WTC11 (cell line): ENCODE measurements at regions not wholly inside any gene's neighbourhood (a gene's known extent, or its start where the extent isn't known, plus 50 kb on each side); places are given as distances from the start of the nearest gene placed in this dataset.

Source experiments
- ATAC-seq: fragments of 200-7000 bp; cut with Tn5 transposase; 2 replicates; pipeline ENCODE4 v1.10.0; 2021; ENCODE audit warnings: mild to moderate bottlenecking, moderate library complexity
- CTCF ChIA-PET: fragments of 300-600 bp; sonication (Branson Sonifier 250); formaldehyde crosslinking; loops from one replicate; lab custom pipeline; 2021; ENCODE audit warnings: antibody characterized with exemption; lab: Charles Lee
- POLR2A ChIA-PET: fragments of 350-600 bp; sonication (Branson Sonifier 250); formaldehyde crosslinking; loops from one replicate; lab custom pipeline; 2021; ENCODE audit warnings: antibody characterized with exemption; lab: Charles Lee
- DNase-seq: peaks from one replicate; pipeline ENCODE4 v3.0.0; 2021; ENCODE audit warnings: low spot score
- H3K27ac Mint-ChIP-seq: 2 replicates; pipeline ENCODE4 v1.8.0; 2021; ENCODE audit warnings: mixed read lengths
- H3K27me3 Mint-ChIP-seq: 2 replicates; pipeline ENCODE4 v1.8.0; 2021; ENCODE audit warnings: low read depth, mild to moderate bottlenecking, moderate library complexity, mixed read lengths
- H3K36me3 Mint-ChIP-seq: 2 replicates; pipeline ENCODE4 v1.8.0; 2021; ENCODE audit warnings: mixed read lengths
- H3K4me1 Mint-ChIP-seq: 2 replicates; pipeline ENCODE4 v1.8.0; 2022; ENCODE audit warnings: mixed read lengths
- H3K4me3 Mint-ChIP-seq: 2 replicates; pipeline ENCODE4 v1.8.0; 2021; ENCODE audit warnings: mild to moderate bottlenecking, moderate library complexity, mixed read lengths
- H3K9me3 Mint-ChIP-seq: 2 replicates; pipeline ENCODE4 v1.8.0; 2021; ENCODE audit warnings: mixed read lengths
- ETV6 ChIP-seq: sonication (generic); formaldehyde crosslinking; IDR thresholded peaks from 2 replicates; pipeline ENCODE4 v1.8.1; 2022; ENCODE audit warnings: mild to moderate bottlenecking, missing genetic modification reagents
- GABPB1 ChIP-seq: sonication (generic); formaldehyde crosslinking; IDR thresholded peaks from 2 replicates; pipeline ENCODE4 v1.8.1; 2023; ENCODE audit warnings: mild to moderate bottlenecking, missing genetic modification reagents
- GTF2I ChIP-seq: fragments of 250-450 bp; sonication (Bioruptor Pico); conservative IDR thresholded peaks from 2 replicates; pipeline ENCODE4 v1.4.0; 2021; ENCODE audit warnings: mild to moderate bottlenecking
- HMGA2 ChIP-seq: fragments of 250-450 bp; sonication (Bioruptor Pico); IDR thresholded peaks from 2 replicates; pipeline ENCODE4 v1.4.0; 2021; ENCODE audit warnings: mild to moderate bottlenecking, moderate library complexity
- KAT7 ChIP-seq: sonication (generic); formaldehyde crosslinking; IDR thresholded peaks from 2 replicates; pipeline ENCODE4 v1.8.1; 2023; ENCODE audit warnings: missing genetic modification reagents, mild to moderate bottlenecking, borderline replicate concordance
- TCF7 ChIP-seq: sonication (generic); formaldehyde crosslinking; IDR thresholded peaks from 2 replicates; pipeline ENCODE4 v1.8.0; 2022; ENCODE audit warnings: mild to moderate bottlenecking, low read depth, missing genetic modification reagents, moderate library complexity
- TEAD1 ChIP-seq: sonication (generic); formaldehyde crosslinking; IDR thresholded peaks from 2 replicates; pipeline ENCODE4 v1.8.0; 2022; ENCODE audit warnings: mild to moderate bottlenecking, missing genetic modification reagents
- ZNF121 ChIP-seq: sonication (generic); formaldehyde crosslinking; IDR thresholded peaks from 2 replicates; pipeline ENCODE4 v1.8.0; 2023; ENCODE audit warnings: missing genetic modification reagents
- ZNF263 ChIP-seq: sonication (generic); formaldehyde crosslinking; IDR thresholded peaks from 2 replicates; pipeline ENCODE4 v1.8.1; 2022; ENCODE audit warnings: low read depth, mild to moderate bottlenecking, moderate library complexity, missing genetic modification reagents
- ZNF317 ChIP-seq: sonication (generic); formaldehyde crosslinking; IDR thresholded peaks from 2 replicates; pipeline ENCODE4 v1.8.1; 2023; ENCODE audit warnings: low read depth, mild to moderate bottlenecking, moderate library complexity, missing genetic modification reagents, borderline replicate concordance
- ZNF423 ChIP-seq: fragments of 250-450 bp; sonication (Bioruptor Pico); IDR thresholded peaks from 2 replicates; pipeline ENCODE4 v2.1.2; 2022; ENCODE audit warnings: mild to moderate bottlenecking, moderate library complexity
- TF ChIP-seq, protein P1 (sequence below): sonication (generic); formaldehyde crosslinking; conservative IDR thresholded peaks from 2 replicates; pipeline ENCODE4 v1.8.1; 2022; ENCODE audit warnings: mild to moderate bottlenecking, missing genetic modification reagents
- TF ChIP-seq, protein P2 (sequence below): sonication (generic); formaldehyde crosslinking; IDR thresholded peaks from 2 replicates; pipeline ENCODE4 v1.8.0; 2023; ENCODE audit warnings: mild to moderate bottlenecking, missing genetic modification reagents
- TF ChIP-seq, protein P3 (sequence below): fragments of 200-600 bp; IDR thresholded peaks from 2 replicates; pipeline ENCODE4 v1.8.0; 2022; ENCODE audit warnings: antibody characterized with exemption
- TF ChIP-seq, protein P4 (sequence below): sonication (generic); formaldehyde crosslinking; IDR thresholded peaks from 2 replicates; pipeline ENCODE4 v1.8.1; 2023; ENCODE audit warnings: mild to moderate bottlenecking, missing genetic modification reagents, moderate library complexity
- TF ChIP-seq, protein P5 (sequence below): fragments of 250-450 bp; sonication (Bioruptor Pico); IDR thresholded peaks from 2 replicates; pipeline ENCODE4 v1.9.0; 2021; ENCODE audit warnings: mild to moderate bottlenecking
- TF ChIP-seq, protein P6 (sequence below): fragments of 250-450 bp; sonication (Bioruptor Pico); IDR thresholded peaks from 2 replicates; pipeline ENCODE4 v1.9.0; 2021; ENCODE audit warnings: moderate library complexity, mild to moderate bottlenecking, inconsistent platforms, borderline replicate concordance
- TF ChIP-seq, protein P7 (sequence below): fragments of 250-450 bp; sonication (Bioruptor Pico); IDR thresholded peaks from 2 replicates; pipeline ENCODE4 v2.1.2; 2022; ENCODE audit warnings: mild to moderate bottlenecking, moderate library complexity

DNA sequence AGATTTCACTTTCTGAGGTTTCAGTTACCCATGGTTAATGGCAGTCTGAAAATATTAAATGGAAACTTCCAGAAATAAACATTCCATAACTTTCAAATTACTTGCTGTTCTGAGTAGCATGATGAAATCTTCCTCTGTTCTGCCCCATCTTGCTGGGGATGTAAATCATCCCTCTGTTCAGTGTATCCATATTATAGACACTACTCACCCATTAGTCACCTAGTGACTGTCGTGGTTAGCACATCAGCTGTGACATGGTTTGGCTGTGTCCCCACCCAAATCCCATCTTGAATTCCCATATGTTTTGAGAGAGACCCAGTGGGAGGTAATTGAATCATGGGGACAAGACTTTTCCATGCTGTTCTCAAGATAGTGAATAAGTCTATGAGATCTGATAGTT is 125.5 kb upstream of the GIMD1 start:
- H3K4me1 Mint-ChIP-seq: no peaks in the 10 kb centered on the region
- TF ChIP-seq, protein P1, sequence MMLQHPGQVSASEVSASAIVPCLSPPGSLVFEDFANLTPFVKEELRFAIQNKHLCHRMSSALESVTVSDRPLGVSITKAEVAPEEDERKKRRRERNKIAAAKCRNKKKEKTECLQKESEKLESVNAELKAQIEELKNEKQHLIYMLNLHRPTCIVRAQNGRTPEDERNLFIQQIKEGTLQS (CRISPR knock-in tag): no peak
- TF ChIP-seq ZNF317 (no peak), GABPB1 (CRISPR knock-in tag) (no peak)
- TF ChIP-seq, protein P2, sequence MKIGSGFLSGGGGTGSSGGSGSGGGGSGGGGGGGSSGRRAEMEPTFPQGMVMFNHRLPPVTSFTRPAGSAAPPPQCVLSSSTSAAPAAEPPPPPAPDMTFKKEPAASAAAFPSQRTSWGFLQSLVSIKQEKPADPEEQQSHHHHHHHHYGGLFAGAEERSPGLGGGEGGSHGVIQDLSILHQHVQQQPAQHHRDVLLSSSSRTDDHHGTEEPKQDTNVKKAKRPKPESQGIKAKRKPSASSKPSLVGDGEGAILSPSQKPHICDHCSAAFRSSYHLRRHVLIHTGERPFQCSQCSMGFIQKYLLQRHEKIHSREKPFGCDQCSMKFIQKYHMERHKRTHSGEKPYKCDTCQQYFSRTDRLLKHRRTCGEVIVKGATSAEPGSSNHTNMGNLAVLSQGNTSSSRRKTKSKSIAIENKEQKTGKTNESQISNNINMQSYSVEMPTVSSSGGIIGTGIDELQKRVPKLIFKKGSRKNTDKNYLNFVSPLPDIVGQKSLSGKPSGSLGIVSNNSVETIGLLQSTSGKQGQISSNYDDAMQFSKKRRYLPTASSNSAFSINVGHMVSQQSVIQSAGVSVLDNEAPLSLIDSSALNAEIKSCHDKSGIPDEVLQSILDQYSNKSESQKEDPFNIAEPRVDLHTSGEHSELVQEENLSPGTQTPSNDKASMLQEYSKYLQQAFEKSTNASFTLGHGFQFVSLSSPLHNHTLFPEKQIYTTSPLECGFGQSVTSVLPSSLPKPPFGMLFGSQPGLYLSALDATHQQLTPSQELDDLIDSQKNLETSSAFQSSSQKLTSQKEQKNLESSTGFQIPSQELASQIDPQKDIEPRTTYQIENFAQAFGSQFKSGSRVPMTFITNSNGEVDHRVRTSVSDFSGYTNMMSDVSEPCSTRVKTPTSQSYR (CRISPR knock-in tag): no peak
- TF ChIP-seq, all 79 proteins: peak for 0
- CTCF ChIA-PET: no interaction called here
- H3K27me3 Mint-ChIP-seq: no peaks in the 10 kb centered on the region
- POLR2A ChIA-PET: no interaction called here
- H3K4me3 Mint-ChIP-seq: no peak overlapping the region
- peaks cover 4% of the 10 kb centered on the region; the same call in 1 of the 2 replicates for H3K9me3 Mint-ChIP-seq
- H3K36me3 Mint-ChIP-seq: no peaks in the 10 kb centered on the region; the same call in 1 of the 2 replicates
- DNase-seq (no peak), ATAC-seq (no peak)
- H3K27ac Mint-ChIP-seq: no peak overlapping the region

DNA sequence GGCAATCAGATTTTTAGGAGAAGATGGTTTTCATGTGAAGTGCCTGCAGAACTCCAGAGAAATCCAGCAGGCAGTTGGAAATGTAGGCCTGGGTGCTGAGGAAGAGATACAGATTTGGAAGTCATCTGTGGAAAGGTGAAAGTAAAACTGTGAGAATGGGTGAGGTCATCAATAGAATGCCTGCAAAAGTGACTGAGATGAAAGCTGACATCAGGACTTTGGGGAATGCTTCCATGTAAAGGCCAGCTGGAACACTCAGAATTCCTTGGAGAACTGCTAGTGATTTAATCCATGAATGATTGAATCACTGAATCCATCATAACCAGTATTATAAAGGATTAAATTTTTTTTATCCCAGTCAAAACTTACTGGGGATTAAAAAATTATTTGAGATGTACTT is 124.5 kb upstream of the GIMD1 start:
- CTCF ChIA-PET: no interaction called here
- no peak overlapping the region for H3K4me3 Mint-ChIP-seq
- TF ChIP-seq HMGA2 (CRISPR knock-in tag) (no peak), TCF7 (CRISPR knock-in tag) (no peak), ZNF121 (no peak), ZNF263 (CRISPR knock-in tag) (no peak), GTF2I (CRISPR knock-in tag) (no peak), KAT7 (CRISPR knock-in tag) (no peak), TEAD1 (CRISPR knock-in tag) (no peak), ETV6 (CRISPR knock-in tag) (no peak), ZNF423 (CRISPR knock-in tag) (no peak)
- TF ChIP-seq, protein P3, sequence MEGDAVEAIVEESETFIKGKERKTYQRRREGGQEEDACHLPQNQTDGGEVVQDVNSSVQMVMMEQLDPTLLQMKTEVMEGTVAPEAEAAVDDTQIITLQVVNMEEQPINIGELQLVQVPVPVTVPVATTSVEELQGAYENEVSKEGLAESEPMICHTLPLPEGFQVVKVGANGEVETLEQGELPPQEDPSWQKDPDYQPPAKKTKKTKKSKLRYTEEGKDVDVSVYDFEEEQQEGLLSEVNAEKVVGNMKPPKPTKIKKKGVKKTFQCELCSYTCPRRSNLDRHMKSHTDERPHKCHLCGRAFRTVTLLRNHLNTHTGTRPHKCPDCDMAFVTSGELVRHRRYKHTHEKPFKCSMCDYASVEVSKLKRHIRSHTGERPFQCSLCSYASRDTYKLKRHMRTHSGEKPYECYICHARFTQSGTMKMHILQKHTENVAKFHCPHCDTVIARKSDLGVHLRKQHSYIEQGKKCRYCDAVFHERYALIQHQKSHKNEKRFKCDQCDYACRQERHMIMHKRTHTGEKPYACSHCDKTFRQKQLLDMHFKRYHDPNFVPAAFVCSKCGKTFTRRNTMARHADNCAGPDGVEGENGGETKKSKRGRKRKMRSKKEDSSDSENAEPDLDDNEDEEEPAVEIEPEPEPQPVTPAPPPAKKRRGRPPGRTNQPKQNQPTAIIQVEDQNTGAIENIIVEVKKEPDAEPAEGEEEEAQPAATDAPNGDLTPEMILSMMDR: no peak
- TF ChIP-seq, protein P4, sequence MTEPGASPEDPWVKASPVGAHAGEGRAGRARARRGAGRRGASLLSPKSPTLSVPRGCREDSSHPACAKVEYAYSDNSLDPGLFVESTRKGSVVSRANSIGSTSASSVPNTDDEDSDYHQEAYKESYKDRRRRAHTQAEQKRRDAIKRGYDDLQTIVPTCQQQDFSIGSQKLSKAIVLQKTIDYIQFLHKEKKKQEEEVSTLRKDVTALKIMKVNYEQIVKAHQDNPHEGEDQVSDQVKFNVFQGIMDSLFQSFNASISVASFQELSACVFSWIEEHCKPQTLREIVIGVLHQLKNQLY (CRISPR knock-in tag): no peak
- TF ChIP-seq, protein P2 (CRISPR knock-in tag): no peak
- TF ChIP-seq, protein P5, sequence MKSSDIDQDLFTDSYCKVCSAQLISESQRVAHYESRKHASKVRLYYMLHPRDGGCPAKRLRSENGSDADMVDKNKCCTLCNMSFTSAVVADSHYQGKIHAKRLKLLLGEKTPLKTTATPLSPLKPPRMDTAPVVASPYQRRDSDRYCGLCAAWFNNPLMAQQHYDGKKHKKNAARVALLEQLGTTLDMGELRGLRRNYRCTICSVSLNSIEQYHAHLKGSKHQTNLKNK (CRISPR knock-in tag): no peak
- TF ChIP-seq, protein P6, sequence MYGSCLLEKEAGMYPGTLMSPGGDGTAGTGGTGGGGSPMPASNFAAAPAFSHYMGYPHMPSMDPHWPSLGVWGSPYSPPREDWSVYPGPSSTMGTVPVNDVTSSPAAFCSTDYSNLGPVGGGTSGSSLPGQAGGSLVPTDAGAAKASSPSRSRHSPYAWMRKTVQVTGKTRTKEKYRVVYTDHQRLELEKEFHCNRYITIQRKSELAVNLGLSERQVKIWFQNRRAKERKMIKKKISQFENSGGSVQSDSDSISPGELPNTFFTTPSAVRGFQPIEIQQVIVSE (CRISPR knock-in tag): no peak
- TF ChIP-seq, protein P7, sequence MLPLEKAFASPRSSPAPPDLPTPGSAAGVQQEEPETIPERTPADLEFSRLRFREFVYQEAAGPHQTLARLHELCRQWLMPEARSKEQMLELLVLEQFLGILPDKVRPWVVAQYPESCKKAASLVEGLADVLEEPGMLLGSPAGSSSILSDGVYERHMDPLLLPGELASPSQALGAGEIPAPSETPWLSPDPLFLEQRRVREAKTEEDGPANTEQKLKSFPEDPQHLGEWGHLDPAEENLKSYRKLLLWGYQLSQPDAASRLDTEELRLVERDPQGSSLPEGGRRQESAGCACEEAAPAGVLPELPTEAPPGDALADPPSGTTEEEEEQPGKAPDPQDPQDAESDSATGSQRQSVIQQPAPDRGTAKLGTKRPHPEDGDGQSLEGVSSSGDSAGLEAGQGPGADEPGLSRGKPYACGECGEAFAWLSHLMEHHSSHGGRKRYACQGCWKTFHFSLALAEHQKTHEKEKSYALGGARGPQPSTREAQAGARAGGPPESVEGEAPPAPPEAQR (CRISPR knock-in tag): no peak
- TF ChIP-seq, all 79 proteins: peak for 0
- no peaks in the 10 kb centered on the region for H3K27me3 Mint-ChIP-seq
- ATAC-seq (no peak), DNase-seq (no peak)
- POLR2A ChIA-PET: no interaction called here
- H3K4me1 Mint-ChIP-seq: peaks cover under 1% of the 10 kb centered on the region
- no peak overlapping the region for H3K27ac Mint-ChIP-seq
- H3K36me3 Mint-ChIP-seq: no peaks in the 10 kb centered on the region; the same call in 1 of the 2 replicates
- H3K9me3 Mint-ChIP-seq: peaks cover 4% of the 10 kb centered on the region; the same call in 1 of the 2 replicates
